ENCODE measurements at regions not wholly inside any gene's neighbourhood (a gene's known extent, or its start where the extent isn't known, plus 50 kb on each side); places are given as distances from the start of the nearest gene placed in this dataset.

- 84 to 92% methylated on average over 1 of the region's 1 CpG for WGBS, 2 donors
- Histone ChIP-seq H3K36me3 (ENCODE audit: control insufficient read depth in 4 of 4, insufficient read depth in 4 of 4, low read length in 4 of 4) (no peaks in the 10 kb centered on the region), H3K9me3 (ENCODE audit: control insufficient read depth in 4 of 4, insufficient read depth in 3 of 4, low read length in 3 of 4) (peaks cover 0 to 5% (median 2%) of the 10 kb centered on the region in 4 donors), H3K4me3 (no peak overlapping the region), H3K27me3 (ENCODE audit: control insufficient read depth in 3 of 3, insufficient read depth in 3 of 3, low read length in 2 of 3) (no peaks in the 10 kb centered on the region), H3K4me1 (ENCODE audit: control insufficient read depth in 5 of 5, insufficient read depth in 5 of 5, low read length in 5 of 5) (peaks cover 0 to 4% (median 2%) of the 10 kb centered on the region in 5 donors), H3K9ac (ENCODE audit: insufficient read depth in 1 of 2, low read length in 2 of 2) (no peak overlapping the region), H3K27ac (ENCODE audit: low read depth in 1 of 2, low read length in 1 of 2) (no peak overlapping the region)
- TF ChIP-seq CTCF (IDR thresholded peaks at IDR 0.05; ENCODE audit: control extremely low read depth, extremely low read depth): no peak
- ATAC-seq (ENCODE audit: insufficient read depth, low FRiP score) (no peak), DNase-seq (no peak)
Observed at GRCh38 chr13:109959903-109960302, 173.5 kb upstream of the IRS2 start.

GRCh38 chr13:109957875-109958274 lies 171.5 kb upstream of the IRS2 start:
- no peak for TF ChIP-seq CTCF (IDR thresholded peaks at IDR 0.05; ENCODE audit: control extremely low read depth, extremely low read depth)
- DNase-seq: no peak
- H3K9me3 ChIP-seq (ENCODE audit: control insufficient read depth in 4 of 4, insufficient read depth in 3 of 4, low read length in 3 of 4): peaks cover 0 to 5% (median 2%) of the 10 kb centered on the region in 4 donors
- ATAC-seq (ENCODE audit: insufficient read depth, low FRiP score): no peak
- no peaks in the 10 kb centered on the region for H3K27me3 ChIP-seq (ENCODE audit: control insufficient read depth in 3 of 3, insufficient read depth in 3 of 3, low read length in 2 of 3)
- H3K9ac ChIP-seq (ENCODE audit: insufficient read depth in 1 of 2, low read length in 2 of 2): no peak overlapping the region
- H3K4me3 ChIP-seq: no peak overlapping the region
- H3K27ac ChIP-seq (ENCODE audit: low read depth in 1 of 2, low read length in 1 of 2): no peak overlapping the region
- H3K4me1 ChIP-seq (ENCODE audit: control insufficient read depth in 5 of 5, insufficient read depth in 5 of 5, low read length in 5 of 5): peaks cover 0 to 4% (median 2%) of the 10 kb centered on the region in 5 donors
- H3K36me3 ChIP-seq (ENCODE audit: control insufficient read depth in 4 of 4, insufficient read depth in 4 of 4, low read length in 4 of 4): no peaks in the 10 kb centered on the region
- 84 to 88% methylated on average over 5 of the region's 5 CpGs for WGBS, 2 donors

GRCh38 chr13:109955598-109955997 lies 169.2 kb upstream of the IRS2 start:
- Histone ChIP-seq H3K27me3 (ENCODE audit: control insufficient read depth in 3 of 3, insufficient read depth in 3 of 3, low read length in 2 of 3) (no peaks in the 10 kb centered on the region), H3K36me3 (ENCODE audit: control insufficient read depth in 4 of 4, insufficient read depth in 4 of 4, low read length in 4 of 4) (no peaks in the 10 kb centered on the region), H3K4me1 (ENCODE audit: control insufficient read depth in 5 of 5, insufficient read depth in 5 of 5, low read length in 5 of 5) (peaks cover 0 to 4% (median 2%) of the 10 kb centered on the region in 5 donors), H3K27ac (ENCODE audit: low read depth in 1 of 2, low read length in 1 of 2) (no peak overlapping the region), H3K9ac (ENCODE audit: insufficient read depth in 1 of 2, low read length in 2 of 2) (no peak overlapping the region), H3K4me3 (no peak overlapping the region), H3K9me3 (ENCODE audit: control insufficient read depth in 4 of 4, insufficient read depth in 3 of 4, low read length in 3 of 4) (peaks cover 0 to 5% (median 2%) of the 10 kb centered on the region in 4 donors)
- 57 to 85% methylated on average over 3 of the region's 3 CpGs for WGBS, 2 donors
- DNase-seq (peak; percentile 24 to 69 (median 43)), ATAC-seq (ENCODE audit: insufficient read depth, low FRiP score) (no peak)
- TF ChIP-seq CTCF (IDR thresholded peaks at IDR 0.05; ENCODE audit: control extremely low read depth, extremely low read depth): no peak

GRCh38 chr13:109954441-109954840 lies 168.1 kb upstream of the IRS2 start:
- no peak for DNase-seq
- Histone ChIP-seq H3K36me3 (ENCODE audit: control insufficient read depth in 4 of 4, insufficient read depth in 4 of 4, low read length in 4 of 4) (no peaks in the 10 kb centered on the region), H3K9ac (ENCODE audit: insufficient read depth in 1 of 2, low read length in 2 of 2) (no peak overlapping the region), H3K9me3 (ENCODE audit: control insufficient read depth in 4 of 4, insufficient read depth in 3 of 4, low read length in 3 of 4) (peaks cover 0 to 5% (median 2%) of the 10 kb centered on the region in 4 donors), H3K27ac (ENCODE audit: low read depth in 1 of 2, low read length in 1 of 2) (no peak overlapping the region), H3K4me3 (no peak overlapping the region), H3K27me3 (ENCODE audit: control insufficient read depth in 3 of 3, insufficient read depth in 3 of 3, low read length in 2 of 3) (no peaks in the 10 kb centered on the region), H3K4me1 (ENCODE audit: control insufficient read depth in 5 of 5, insufficient read depth in 5 of 5, low read length in 5 of 5) (peaks cover 0 to 4% (median 2%) of the 10 kb centered on the region in 5 donors)
- ATAC-seq (ENCODE audit: insufficient read depth, low FRiP score): no peak
- WGBS, 2 donors: 87 to 98% methylated on average over 6 of the region's 6 CpGs
- no peak for TF ChIP-seq CTCF (IDR thresholded peaks at IDR 0.05; ENCODE audit: control extremely low read depth, extremely low read depth)
